HG03439 (cell line): ENCODE measurements at regions not wholly inside any gene's neighbourhood (a gene's known extent, or its start where the extent isn't known, plus 50 kb on each side); places are given as distances from the start of the nearest gene placed in this dataset.

ENCODE experiments used
- ATAC-seq: cut with Tn5 transposase; IDR thresholded peaks from one replicate; pipeline ENCODE4 v1.9.1; 2021; ENCODE audit warnings: mild to moderate bottlenecking, moderate library complexity; ENCODE audit not compliant: unreplicated experiment

GRCh38 chr2:65663831-65664407 is 231.5 kb upstream of the SPRED2 start:
- no peak for ATAC-seq

GRCh38 chr2:65662654-65663432 is 230.4 kb upstream of the SPRED2 start:
- no peak for ATAC-seq

DNA sequence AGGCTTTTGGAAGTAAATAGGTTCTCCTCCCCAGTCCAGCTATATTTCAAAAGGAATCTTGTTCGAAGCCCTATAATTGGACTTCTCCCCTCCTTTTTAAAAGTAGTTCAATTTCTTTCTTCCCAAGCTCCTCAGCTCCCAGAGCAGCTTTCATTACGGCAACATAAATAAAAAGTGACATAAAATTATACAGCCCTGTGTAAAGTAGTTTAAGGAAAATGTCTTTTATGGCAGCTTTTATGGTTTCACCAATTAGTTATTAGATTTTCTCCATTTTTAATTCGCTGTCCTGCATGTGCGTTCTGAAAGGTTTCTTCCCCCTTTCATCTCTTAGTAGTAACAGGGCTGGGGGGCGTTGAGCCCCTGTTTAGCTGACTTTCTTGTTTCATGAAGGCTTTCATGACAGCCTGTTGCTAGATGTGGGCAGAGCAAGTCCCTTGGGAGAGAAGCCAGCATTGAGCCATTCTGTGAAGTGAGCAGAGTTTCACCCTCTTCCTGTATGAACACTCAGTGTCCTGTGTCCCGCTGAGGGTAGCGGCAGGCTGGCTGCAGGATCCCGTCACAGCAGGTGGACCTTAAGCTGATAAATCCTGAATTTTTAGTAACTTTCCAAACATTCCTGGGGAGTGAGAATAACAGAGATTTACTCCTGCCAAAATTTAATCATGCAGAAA is 229.7 kb upstream of the SPRED2 start:
- no peak for ATAC-seq

- no peak for ATAC-seq
These were observed 227.9 kb upstream of the SPRED2 start for GRCh38 chr2:65660340-65660739.

DNA sequence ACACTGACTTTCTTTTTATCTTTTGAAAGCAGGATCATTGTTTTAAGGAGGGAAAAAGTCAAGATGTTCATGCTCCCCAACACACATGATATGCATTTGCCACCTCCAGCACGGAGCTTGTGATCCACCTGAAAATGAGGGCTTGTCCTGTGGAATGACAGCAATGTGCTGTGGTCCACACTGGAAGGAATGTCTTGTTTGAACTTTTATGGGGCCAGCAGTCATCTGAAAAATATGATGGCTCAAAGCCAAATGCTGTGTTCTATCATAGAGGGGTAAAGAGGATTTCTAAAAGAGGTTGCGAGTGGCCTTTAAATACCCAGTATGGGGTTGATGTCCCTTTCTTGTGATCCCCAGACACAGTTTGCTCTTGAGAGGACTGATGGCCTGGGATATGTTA is 226.5 kb upstream of the SPRED2 start:
- ATAC-seq = no peak

DNA sequence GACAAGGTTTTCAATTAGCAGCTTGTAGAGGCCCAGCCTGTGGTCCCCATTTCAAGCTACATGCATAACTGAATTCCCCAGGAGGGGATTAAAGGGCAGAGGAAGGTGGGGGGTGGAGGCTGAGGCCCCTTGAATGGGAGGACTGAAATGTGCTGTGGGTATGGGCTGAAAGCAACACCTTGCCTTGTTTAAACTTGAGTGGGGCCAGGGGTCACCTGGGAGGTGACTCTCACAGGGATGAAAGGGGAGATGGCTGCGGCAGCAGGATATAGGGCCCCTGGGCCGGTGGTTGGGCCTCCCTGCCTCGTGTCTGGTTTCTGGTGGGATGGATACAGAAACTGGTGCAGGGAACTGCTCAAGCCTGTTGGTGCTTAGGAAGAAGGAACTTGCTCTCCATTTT is 225.9 kb upstream of the SPRED2 start:
- no peak for ATAC-seq

DNA sequence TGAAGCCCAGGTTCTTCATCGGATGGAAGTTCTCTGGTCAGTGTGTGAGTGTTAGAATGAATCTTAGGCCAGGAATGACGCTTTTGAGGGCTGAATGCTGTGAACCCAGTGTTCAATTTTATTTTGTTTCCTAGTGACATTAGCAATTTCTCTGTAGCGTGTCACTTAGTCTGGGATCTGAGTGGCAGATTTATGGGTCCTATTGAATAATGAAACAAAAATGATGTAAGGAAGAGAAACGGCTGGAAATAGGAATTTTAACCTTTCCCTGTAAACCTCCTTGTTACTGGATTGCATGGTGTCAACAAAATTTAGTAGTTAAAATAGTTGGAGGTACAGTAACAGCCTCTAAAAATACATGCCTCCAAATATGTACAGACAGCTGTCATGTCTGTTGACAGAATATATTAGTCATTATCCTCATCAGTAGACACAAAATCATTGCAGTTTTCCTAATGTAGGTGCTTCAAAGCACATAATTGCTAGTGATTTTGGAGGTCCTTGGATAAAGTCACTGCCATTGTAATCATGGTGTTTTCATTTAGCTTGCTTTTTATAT is 223.8 kb upstream of the SPRED2 start:
- ATAC-seq = no peak

GRCh38 chr2:65655000-65655399 is 222.6 kb upstream of the SPRED2 start:
- ATAC-seq = no peak

DNA sequence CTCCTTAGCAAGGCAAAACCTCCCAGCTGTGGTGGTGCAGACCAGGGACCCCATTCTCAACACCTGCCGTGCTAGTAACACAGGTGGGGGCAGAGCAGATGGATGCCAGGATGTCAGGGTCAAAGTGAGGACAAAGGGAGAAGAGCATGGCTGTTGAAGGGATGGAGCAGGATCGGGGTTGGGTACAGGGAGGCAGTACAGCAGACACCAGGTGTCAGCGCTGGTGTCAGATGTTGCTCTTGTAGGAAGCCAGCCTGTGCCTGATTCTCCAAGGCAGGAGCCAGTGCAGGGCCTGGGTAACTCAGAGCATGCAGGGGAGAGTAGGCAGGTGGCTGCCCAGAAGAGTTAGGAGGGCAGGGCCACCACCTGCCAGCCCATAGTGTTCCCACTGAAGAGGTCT is 222.1 kb upstream of the SPRED2 start:
- ATAC-seq = no peak

GRCh38 chr2:65652066-65652465 is 219.7 kb upstream of the SPRED2 start:
- no peak for ATAC-seq

GRCh38 chr2:65649811-65650589 is 217.6 kb upstream of the SPRED2 start:
- no peak for ATAC-seq

DNA sequence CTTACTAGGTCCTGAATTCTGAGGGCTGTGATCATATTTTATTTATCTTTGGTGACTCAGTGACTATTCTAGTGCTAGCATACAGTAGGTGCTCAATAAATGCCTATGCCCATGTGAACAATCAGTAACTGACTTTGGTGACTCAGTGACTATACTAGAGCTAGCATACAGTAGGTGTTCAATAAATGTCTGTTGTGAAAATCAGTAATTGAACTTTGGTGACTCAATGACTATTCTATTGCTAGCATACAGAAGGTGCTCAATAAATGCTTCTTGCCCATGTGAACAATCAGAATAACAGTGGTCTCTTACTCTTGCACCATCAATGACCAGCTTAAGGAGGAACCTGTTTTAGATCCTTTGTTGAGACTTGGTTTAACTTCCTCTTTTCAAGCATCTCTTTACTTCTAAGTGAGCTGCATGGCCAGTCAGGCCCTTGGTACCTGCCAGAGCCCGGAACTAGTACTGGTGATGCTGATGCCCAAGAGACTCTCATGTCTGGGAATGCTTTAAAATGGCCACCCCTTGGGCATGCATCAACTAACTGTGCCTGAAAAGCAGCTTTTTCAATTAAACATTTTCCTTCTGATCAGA is 214.9 kb upstream of the SPRED2 start:
- ATAC-seq = no peak

DNA sequence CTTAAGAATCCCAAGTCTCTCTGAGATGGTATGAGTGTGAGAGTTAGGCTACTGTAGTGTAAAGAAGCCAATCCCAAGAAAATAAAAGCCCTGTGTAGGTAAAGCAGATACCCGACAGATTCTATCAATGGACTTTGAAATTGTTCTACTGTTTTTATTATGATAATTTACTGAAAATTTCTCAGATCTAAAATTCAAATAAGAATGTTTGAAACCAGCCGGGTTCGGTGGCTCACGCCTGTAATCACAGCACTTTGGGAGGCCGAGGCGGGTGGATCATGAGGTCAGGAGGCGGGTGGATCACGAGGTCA is 208.3 kb upstream of the SPRED2 start:
- ATAC-seq = no peak

- ATAC-seq = no peak
These were observed 206.9 kb upstream of the SPRED2 start for GRCh38 chr2:65639156-65639864.

DNA sequence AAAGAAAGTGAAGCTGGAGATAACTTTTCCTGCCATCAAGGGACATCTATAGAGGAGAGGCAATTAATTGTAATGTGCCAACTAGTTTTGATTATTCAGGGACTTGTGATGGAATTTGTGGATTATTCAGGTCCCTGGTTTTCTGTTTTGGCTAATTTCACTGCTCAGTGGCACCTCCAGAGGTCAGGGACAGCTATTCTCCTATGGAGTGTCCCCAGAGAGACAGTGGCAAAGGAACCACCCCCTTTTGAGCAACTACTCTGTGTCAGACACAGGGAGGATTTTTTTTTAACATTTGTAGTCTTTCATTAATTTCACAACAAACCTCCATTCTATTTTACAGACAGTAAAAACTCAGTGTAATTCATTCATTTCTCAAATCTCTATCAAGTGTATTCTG is 206.0 kb upstream of the SPRED2 start:
- ATAC-seq = no peak

DNA sequence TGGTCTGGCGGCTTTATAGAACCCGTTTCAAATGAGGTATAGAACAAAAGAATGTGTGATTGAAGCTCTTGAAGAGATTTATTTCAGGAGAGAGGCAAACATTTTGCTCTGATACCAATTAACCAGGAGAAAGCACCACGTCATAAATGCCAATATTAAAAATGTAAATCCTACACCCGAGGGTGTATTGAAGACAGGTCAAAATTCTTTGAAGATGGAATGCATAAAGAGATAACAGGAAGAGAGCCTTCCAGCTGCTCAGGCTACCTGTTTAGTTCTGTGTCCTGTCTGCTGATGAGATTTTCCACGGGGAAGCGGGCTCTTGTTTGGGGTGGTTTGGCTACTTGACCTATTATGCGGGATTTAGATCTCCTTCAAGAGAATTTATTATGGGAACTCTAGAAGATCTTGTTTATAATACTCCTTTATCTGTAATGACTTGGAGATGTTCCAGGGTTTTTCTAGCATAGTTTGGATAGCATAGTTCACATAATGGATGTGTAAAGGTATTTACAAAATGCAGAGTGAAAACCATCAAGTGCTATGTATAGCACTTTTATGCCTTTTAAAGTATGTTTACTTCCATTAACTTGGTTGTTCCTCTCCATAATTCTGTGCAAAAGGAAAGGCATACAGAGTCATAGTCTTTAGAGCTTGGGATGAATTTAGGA is 204.5 kb upstream of the SPRED2 start:
- no peak for ATAC-seq

DNA sequence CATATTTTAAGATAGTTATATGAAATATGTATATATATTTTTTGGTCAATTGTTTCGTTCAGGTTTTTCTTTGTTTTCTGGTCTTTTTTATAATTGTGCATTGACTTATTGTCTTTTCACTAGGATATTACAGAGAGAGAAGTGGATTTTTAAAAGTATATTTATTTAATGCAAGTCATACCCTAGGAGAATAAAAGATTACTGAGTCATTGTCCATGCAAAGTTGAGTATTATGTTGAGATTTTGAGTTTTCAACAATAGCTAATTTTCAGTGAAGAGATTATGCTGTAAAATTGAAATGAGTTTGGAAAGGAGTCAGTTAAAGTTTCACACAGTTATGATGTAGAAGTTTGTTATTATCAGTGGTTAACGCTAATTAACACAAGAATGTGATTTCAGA is 203.6 kb upstream of the SPRED2 start:
- no peak for ATAC-seq

- ATAC-seq = no peak
These were observed 201.9 kb upstream of the SPRED2 start for GRCh38 chr2:65634304-65634703.

DNA sequence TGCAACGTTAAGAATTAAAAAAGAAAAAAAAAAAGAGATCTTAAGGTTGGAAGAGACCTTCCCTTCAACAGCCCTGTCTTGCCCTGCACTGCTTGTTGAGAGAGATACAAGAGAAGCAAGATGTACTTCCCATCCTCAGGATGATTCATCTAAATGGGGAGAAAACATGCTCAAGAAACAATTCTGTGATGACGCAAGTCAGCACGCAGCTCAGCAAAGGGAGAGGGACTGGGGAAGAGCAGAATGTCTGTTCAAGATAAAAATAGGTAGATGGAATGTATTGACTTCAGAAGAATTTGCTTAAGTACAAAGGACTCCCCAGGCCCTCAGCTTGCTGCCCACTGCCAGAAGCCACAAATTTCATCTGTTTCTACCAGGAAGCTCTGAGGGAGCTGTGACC is 198.2 kb upstream of the SPRED2 start:
- ATAC-seq = no peak

- ATAC-seq = no peak
These were observed 195.8 kb upstream of the SPRED2 start for GRCh38 chr2:65628156-65628555.
